HEK293 (cell line): ENCODE measurements at regions not wholly inside any gene's neighbourhood (a gene's known extent, or its start where the extent isn't known, plus 50 kb on each side); places are given as distances from the start of the nearest gene placed in this dataset.
A peak's percentile ranks its signal among the peaks of the same experiment; 100 is the strongest.

Source experiments
- MEIS1 ChIP-seq: sonication (generic); formaldehyde crosslinking; IDR thresholded peaks from 2 replicates; pipeline ENCODE4 v1.8.1; 2022; ENCODE audit warnings: missing genetic modification reagents, mild to moderate bottlenecking, borderline replicate concordance
- MYNN ChIP-seq: fragments of 450-650 bp; formaldehyde crosslinking; IDR thresholded peaks from 2 replicates; pipeline ENCODE4 v1.5.1; 2016; ENCODE audit warnings: missing biosample characterization, missing genetic modification characterization, borderline replicate concordance
- REPIN1 ChIP-seq: fragments of 450-650 bp; formaldehyde crosslinking; IDR thresholded peaks from 2 replicates; pipeline ENCODE4 v1.5.1; 2017; ENCODE audit warnings: missing biosample characterization, missing genetic modification characterization, low read depth
- SETDB1 ChIP-seq: IDR thresholded peaks from one replicate; pipeline ENCODE4 v1.6.1; 2017; ENCODE audit warnings: mild to moderate bottlenecking, low read length, moderate library complexity, mixed read lengths; ENCODE audit not compliant: insufficient read length
- ZNF311 ChIP-seq: fragments of 450-650 bp; formaldehyde crosslinking; IDR thresholded peaks from 2 replicates; pipeline ENCODE4 v1.5.1; 2017; ENCODE audit warnings: missing biosample characterization, missing genetic modification characterization, borderline replicate concordance
- ZNF529 ChIP-seq: fragments of 450-650 bp; formaldehyde crosslinking; IDR thresholded peaks from 2 replicates; pipeline ENCODE4 v1.5.1; 2017; ENCODE audit warnings: missing genetic modification characterization, missing biosample characterization; ENCODE audit not compliant: insufficient replicate concordance
- ZNF585B ChIP-seq: fragments of 450-650 bp; formaldehyde crosslinking; IDR thresholded peaks from 2 replicates; pipeline ENCODE4 v1.5.1; 2016; ENCODE audit warnings: missing biosample characterization, missing genetic modification characterization
- TF ChIP-seq, protein P1 (sequence below): fragments of 450-650 bp; formaldehyde crosslinking; IDR thresholded peaks from 2 replicates; pipeline ENCODE4 v1.5.1; 2016; ENCODE audit warnings: missing biosample characterization, missing genetic modification characterization
- TF ChIP-seq, protein P2 (sequence below): fragments of 450-650 bp; formaldehyde crosslinking; IDR thresholded peaks from 2 replicates; pipeline ENCODE4 v1.5.1; 2016; ENCODE audit warnings: missing biosample characterization, missing genetic modification characterization
- TF ChIP-seq, protein P3 (sequence below): fragments of 450-650 bp; formaldehyde crosslinking; IDR thresholded peaks from 2 replicates; pipeline ENCODE4 v1.5.1; 2017; ENCODE audit warnings: missing biosample characterization, missing genetic modification characterization

DNA sequence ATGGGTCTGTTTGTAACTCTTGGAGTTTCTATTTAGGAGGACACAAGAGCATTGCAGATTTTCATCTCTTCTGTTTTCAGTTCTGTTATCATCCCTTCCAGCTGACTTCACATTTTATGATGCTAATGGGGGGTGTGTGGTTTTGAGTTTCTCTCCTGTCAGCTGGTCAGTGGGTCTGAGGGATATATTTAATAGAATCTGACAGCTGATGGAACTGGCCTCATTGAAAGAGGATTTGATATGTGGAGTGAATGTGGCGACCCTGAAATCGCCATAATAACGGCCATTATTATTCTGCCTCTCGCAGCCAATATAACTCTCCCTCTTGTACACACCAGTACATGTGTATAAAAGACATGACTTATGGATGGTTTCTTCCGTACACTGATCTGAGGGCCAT, 128.1 kb downstream of the SALL1 start:
- no peak for TF ChIP-seq ZNF585B (tag by site-specific recombination)
- no peak for TF ChIP-seq MEIS1 (CRISPR knock-in tag)
- TF ChIP-seq ZNF311 (tag by site-specific recombination) = no peak
- TF ChIP-seq SETDB1 = peak; percentile 32
- TF ChIP-seq REPIN1 (tag by site-specific recombination) = no peak
- TF ChIP-seq, protein P1, sequence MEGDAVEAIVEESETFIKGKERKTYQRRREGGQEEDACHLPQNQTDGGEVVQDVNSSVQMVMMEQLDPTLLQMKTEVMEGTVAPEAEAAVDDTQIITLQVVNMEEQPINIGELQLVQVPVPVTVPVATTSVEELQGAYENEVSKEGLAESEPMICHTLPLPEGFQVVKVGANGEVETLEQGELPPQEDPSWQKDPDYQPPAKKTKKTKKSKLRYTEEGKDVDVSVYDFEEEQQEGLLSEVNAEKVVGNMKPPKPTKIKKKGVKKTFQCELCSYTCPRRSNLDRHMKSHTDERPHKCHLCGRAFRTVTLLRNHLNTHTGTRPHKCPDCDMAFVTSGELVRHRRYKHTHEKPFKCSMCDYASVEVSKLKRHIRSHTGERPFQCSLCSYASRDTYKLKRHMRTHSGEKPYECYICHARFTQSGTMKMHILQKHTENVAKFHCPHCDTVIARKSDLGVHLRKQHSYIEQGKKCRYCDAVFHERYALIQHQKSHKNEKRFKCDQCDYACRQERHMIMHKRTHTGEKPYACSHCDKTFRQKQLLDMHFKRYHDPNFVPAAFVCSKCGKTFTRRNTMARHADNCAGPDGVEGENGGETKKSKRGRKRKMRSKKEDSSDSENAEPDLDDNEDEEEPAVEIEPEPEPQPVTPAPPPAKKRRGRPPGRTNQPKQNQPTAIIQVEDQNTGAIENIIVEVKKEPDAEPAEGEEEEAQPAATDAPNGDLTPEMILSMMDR (tag by site-specific recombination) = no peak
- TF ChIP-seq ZNF529 (tag by site-specific recombination) = no peak
- TF ChIP-seq, protein P2, sequence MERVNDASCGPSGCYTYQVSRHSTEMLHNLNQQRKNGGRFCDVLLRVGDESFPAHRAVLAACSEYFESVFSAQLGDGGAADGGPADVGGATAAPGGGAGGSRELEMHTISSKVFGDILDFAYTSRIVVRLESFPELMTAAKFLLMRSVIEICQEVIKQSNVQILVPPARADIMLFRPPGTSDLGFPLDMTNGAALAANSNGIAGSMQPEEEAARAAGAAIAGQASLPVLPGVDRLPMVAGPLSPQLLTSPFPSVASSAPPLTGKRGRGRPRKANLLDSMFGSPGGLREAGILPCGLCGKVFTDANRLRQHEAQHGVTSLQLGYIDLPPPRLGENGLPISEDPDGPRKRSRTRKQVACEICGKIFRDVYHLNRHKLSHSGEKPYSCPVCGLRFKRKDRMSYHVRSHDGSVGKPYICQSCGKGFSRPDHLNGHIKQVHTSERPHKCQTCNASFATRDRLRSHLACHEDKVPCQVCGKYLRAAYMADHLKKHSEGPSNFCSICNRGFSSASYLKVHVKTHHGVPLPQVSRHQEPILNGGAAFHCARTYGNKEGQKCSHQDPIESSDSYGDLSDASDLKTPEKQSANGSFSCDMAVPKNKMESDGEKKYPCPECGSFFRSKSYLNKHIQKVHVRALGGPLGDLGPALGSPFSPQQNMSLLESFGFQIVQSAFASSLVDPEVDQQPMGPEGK = no peak
- TF ChIP-seq, protein P3, sequence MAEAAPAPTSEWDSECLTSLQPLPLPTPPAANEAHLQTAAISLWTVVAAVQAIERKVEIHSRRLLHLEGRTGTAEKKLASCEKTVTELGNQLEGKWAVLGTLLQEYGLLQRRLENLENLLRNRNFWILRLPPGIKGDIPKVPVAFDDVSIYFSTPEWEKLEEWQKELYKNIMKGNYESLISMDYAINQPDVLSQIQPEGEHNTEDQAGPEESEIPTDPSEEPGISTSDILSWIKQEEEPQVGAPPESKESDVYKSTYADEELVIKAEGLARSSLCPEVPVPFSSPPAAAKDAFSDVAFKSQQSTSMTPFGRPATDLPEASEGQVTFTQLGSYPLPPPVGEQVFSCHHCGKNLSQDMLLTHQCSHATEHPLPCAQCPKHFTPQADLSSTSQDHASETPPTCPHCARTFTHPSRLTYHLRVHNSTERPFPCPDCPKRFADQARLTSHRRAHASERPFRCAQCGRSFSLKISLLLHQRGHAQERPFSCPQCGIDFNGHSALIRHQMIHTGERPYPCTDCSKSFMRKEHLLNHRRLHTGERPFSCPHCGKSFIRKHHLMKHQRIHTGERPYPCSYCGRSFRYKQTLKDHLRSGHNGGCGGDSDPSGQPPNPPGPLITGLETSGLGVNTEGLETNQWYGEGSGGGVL (tag by site-specific recombination) = no peak
- no peak for TF ChIP-seq MYNN
